ENCODE measurements at regions not wholly inside any gene's neighbourhood (a gene's known extent, or its start where the extent isn't known, plus 50 kb on each side); places are given as distances from the start of the nearest gene placed in this dataset.

DNA sequence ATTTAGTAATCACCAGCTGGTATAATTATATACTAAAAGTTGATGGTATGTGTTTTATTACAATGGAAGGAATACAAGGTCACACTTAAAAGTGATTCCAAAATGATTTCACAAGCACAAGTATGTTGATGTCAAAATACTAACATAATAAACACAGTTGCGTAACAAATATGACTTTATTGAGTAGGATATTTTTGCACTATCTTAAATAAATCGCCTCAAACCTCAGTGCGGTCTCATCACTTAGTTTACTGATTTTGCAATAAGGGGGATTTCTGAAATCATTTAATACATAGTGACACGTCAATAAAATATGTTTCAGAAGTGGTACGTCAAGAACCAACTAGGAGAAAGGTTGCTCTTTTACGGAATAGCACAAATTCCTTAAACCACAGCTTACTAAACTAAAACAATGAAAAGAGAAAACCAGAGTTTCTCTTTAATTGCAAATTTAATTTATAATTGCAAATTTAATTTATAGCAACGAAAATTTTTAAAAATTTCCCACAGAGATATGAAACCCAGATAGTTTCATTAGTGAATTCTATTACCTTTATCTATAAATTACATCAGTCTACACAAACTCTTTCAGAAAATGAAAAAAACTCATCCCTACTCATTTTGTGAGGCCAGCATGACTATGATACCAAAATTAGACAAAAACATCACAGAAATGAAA is 304.0 kb upstream of the REG3G start:
- H3K36me3 Mint-ChIP-seq (ENCODE audit: unreplicated experiment): no peaks in the 10 kb centered on the region

DNA sequence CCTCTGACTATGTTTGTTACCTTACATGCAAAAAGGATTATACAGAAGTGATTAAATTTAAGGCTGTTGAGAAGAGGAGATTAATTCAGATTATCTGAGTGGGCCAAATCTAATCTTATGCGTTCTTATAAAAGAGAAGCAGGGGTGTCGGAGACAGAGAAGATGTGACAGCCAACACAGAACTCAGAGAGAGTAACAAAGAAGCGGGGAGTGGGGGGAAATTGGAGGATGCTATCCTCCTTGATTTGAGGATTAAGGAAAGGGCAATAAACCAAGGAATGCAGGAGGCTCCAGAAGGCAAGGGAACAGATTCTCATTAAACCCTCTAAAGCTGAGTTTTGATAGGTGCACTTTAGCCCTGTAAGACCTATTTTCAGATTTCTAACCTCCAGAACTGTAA is 291.3 kb upstream of the REG3G start:
- Mint-ChIP-seq H3K4me1 (ENCODE audit: low read depth, unreplicated experiment) (no peaks in the 10 kb centered on the region), H3K27me3 (ENCODE audit: unreplicated experiment) (no peaks in the 10 kb centered on the region)
- TF ChIP-seq, protein P1, sequence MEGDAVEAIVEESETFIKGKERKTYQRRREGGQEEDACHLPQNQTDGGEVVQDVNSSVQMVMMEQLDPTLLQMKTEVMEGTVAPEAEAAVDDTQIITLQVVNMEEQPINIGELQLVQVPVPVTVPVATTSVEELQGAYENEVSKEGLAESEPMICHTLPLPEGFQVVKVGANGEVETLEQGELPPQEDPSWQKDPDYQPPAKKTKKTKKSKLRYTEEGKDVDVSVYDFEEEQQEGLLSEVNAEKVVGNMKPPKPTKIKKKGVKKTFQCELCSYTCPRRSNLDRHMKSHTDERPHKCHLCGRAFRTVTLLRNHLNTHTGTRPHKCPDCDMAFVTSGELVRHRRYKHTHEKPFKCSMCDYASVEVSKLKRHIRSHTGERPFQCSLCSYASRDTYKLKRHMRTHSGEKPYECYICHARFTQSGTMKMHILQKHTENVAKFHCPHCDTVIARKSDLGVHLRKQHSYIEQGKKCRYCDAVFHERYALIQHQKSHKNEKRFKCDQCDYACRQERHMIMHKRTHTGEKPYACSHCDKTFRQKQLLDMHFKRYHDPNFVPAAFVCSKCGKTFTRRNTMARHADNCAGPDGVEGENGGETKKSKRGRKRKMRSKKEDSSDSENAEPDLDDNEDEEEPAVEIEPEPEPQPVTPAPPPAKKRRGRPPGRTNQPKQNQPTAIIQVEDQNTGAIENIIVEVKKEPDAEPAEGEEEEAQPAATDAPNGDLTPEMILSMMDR (IDR thresholded peaks at IDR 0.05; ENCODE audit: partially characterized antibody, unreplicated experiment): no peak

More for the DNA sequence above, 304.0 kb upstream of the REG3G start:
- no peak for DNase-seq
- Mint-ChIP-seq H3K27me3 (ENCODE audit: unreplicated experiment) (no peaks in the 10 kb centered on the region), H3K4me3 (ENCODE audit: unreplicated experiment) (no peak overlapping the region), H3K4me1 (ENCODE audit: low read depth, unreplicated experiment) (no peaks in the 10 kb centered on the region), H3K27ac (ENCODE audit: unreplicated experiment) (no peak overlapping the region), H3K9me3 (ENCODE audit: unreplicated experiment) (no peaks in the 10 kb centered on the region)
- TF ChIP-seq, protein P1 (IDR thresholded peaks at IDR 0.05; ENCODE audit: partially characterized antibody, unreplicated experiment): no peak

DNA sequence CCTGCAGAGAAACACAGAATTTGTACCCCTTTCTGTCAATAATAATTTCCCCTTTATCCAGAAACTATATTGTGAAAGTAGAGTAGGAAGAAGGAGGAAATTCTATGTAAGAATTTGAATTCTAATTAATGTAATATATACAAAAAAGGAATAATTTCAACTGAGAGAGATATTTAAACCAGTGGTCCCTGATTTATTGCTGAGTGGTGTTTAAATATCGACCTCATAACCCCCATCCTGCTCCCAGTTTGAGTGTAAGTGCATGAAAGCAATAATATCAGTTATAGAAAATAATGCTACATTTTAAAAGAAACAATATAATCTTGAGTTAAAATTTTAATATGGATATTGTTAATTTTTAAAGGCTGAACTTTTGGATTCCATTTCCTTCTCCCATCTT is 286.2 kb upstream of the REG3G start:
- Mint-ChIP-seq H3K9me3 (ENCODE audit: unreplicated experiment) (no peaks in the 10 kb centered on the region), H3K27me3 (ENCODE audit: unreplicated experiment) (no peaks in the 10 kb centered on the region), H3K27ac (ENCODE audit: unreplicated experiment) (no peak overlapping the region), H3K36me3 (ENCODE audit: unreplicated experiment) (no peaks in the 10 kb centered on the region), H3K4me1 (ENCODE audit: low read depth, unreplicated experiment) (no peaks in the 10 kb centered on the region), H3K4me3 (ENCODE audit: unreplicated experiment) (no peak overlapping the region)
- TF ChIP-seq, protein P1 (IDR thresholded peaks at IDR 0.05; ENCODE audit: partially characterized antibody, unreplicated experiment): no peak
- DNase-seq: no peak

More for the DNA sequence above, 291.3 kb upstream of the REG3G start:
- no peaks in the 10 kb centered on the region for H3K9me3 Mint-ChIP-seq (ENCODE audit: unreplicated experiment)
- H3K27ac Mint-ChIP-seq (ENCODE audit: unreplicated experiment): no peak overlapping the region
- DNase-seq: no peak
- H3K4me3 Mint-ChIP-seq (ENCODE audit: unreplicated experiment): no peak overlapping the region
- no peaks in the 10 kb centered on the region for H3K36me3 Mint-ChIP-seq (ENCODE audit: unreplicated experiment)

DNA sequence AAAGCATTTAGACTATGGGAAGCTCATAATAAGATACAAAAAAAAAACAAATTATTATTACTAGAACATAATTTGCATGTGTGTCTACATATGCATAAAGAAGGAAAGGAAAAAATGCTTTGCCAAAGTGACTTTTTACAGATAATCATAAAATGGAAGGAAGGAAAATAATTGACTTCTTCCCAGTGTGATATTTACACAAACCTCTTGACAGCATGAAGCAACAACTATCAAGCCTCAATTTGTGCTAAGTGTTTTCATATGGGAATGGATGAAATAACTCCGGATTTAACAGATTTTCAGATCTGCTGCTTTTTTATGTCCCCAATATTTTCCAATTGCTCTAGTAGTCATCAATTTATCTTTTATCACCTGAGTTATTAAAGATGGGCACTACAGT is 275.9 kb upstream of the REG3G start:
- Mint-ChIP-seq H3K36me3 (ENCODE audit: unreplicated experiment) (no peaks in the 10 kb centered on the region), H3K9me3 (ENCODE audit: unreplicated experiment) (no peaks in the 10 kb centered on the region), H3K27ac (ENCODE audit: unreplicated experiment) (no peak overlapping the region), H3K27me3 (ENCODE audit: unreplicated experiment) (peaks cover 2% of the 10 kb centered on the region), H3K4me1 (ENCODE audit: low read depth, unreplicated experiment) (no peaks in the 10 kb centered on the region), H3K4me3 (ENCODE audit: unreplicated experiment) (no peak overlapping the region)
- TF ChIP-seq, protein P1 (IDR thresholded peaks at IDR 0.05; ENCODE audit: partially characterized antibody, unreplicated experiment): no peak
- no peak for DNase-seq

DNA sequence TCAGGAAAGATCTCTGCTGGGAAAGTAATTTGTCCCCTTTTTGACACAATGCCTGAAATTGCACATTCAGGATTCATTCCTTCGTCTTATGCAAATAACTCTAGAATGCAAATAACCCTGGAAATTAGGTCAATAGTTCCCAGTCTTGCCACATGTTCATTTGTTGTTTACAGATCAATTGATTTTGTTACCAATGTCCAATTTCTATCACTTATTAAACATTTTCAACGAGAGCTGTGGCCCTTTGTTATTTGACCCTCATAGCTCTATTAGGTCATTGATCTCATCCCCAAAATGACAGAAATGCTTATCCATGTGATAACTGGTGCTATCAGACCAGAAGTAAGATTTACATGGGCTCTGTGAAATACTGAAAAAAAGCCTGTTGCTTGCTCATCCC is 275.3 kb upstream of the REG3G start:
- no peaks in the 10 kb centered on the region for H3K9me3 Mint-ChIP-seq (ENCODE audit: unreplicated experiment)
- peaks cover 2% of the 10 kb centered on the region for H3K27me3 Mint-ChIP-seq (ENCODE audit: unreplicated experiment)
- DNase-seq: no peak
- TF ChIP-seq, protein P1 (IDR thresholded peaks at IDR 0.05; ENCODE audit: partially characterized antibody, unreplicated experiment): no peak
- no peak overlapping the region for H3K4me3 Mint-ChIP-seq (ENCODE audit: unreplicated experiment)
- H3K27ac Mint-ChIP-seq (ENCODE audit: unreplicated experiment): no peak overlapping the region
- H3K36me3 Mint-ChIP-seq (ENCODE audit: unreplicated experiment): no peaks in the 10 kb centered on the region
- no peaks in the 10 kb centered on the region for H3K4me1 Mint-ChIP-seq (ENCODE audit: low read depth, unreplicated experiment)
